KG1 (cell line): ENCODE measurements at regions not wholly inside any gene's neighbourhood (a gene's known extent, or its start where the extent isn't known, plus 50 kb on each side); places are given as distances from the start of the nearest gene placed in this dataset.

Source experiments
- DNase-seq: peaks from one replicate; lab custom pipeline; 2025; lab: John Stamatoyannopoulos, UW

GRCh38 chr2:220120041-220120440 is 492.6 kb downstream of the SLC4A3 start:
- no peak for DNase-seq

GRCh38 chr2:220123751-220124150 is 496.3 kb downstream of the SLC4A3 start:
- DNase-seq: no peak

- no peak for DNase-seq
Observed at GRCh38 chr2:220125551-220125950, 498.1 kb downstream of the SLC4A3 start.

GRCh38 chr2:220127311-220127710 is 499.9 kb downstream of the SLC4A3 start:
- no peak for DNase-seq

GRCh38 chr2:220127876-220128275 is 500.4 kb downstream of the SLC4A3 start:
- DNase-seq: no peak

GRCh38 chr2:220129391-220129790 is 502.0 kb downstream of the SLC4A3 start:
- no peak for DNase-seq

GRCh38 chr2:220134756-220135534 is 507.5 kb downstream of the SLC4A3 start:
- DNase-seq: no peak

GRCh38 chr2:220143336-220143735 is 515.9 kb downstream of the SLC4A3 start:
- DNase-seq: no peak

- DNase-seq: no peak
Observed at GRCh38 chr2:220144411-220144810, 517.0 kb downstream of the SLC4A3 start.

- DNase-seq: no peak
Observed at GRCh38 chr2:220147161-220148038, 520.0 kb downstream of the SLC4A3 start.

- no peak for DNase-seq
Observed at GRCh38 chr2:220148471-220149248, 521.2 kb downstream of the SLC4A3 start.

- no peak for DNase-seq
Observed at GRCh38 chr2:220151341-220151740, 523.9 kb downstream of the SLC4A3 start.

- no peak for DNase-seq
Observed at GRCh38 chr2:220152281-220152935, 525.0 kb downstream of the SLC4A3 start.

GRCh38 chr2:220153118-220153517 is 525.7 kb downstream of the SLC4A3 start:
- no peak for DNase-seq

- no peak for DNase-seq
Observed at GRCh38 chr2:220154304-220154703, 526.9 kb downstream of the SLC4A3 start.

- no peak for DNase-seq
Observed at GRCh38 chr2:220157312-220157711, 529.9 kb downstream of the SLC4A3 start.

- DNase-seq: no peak
Observed at GRCh38 chr2:220159738-220160137, 532.3 kb downstream of the SLC4A3 start.

GRCh38 chr2:220162320-220162719 is 534.9 kb downstream of the SLC4A3 start:
- no peak for DNase-seq

- DNase-seq: no peak
Observed at GRCh38 chr2:220163486-220163885, 536.1 kb downstream of the SLC4A3 start.

- no peak for DNase-seq
Observed at GRCh38 chr2:220165401-220165800, 538.0 kb downstream of the SLC4A3 start.

- no peak for DNase-seq
Observed at GRCh38 chr2:220166616-220167015, 539.2 kb downstream of the SLC4A3 start.

- DNase-seq: no peak
Observed at GRCh38 chr2:220167956-220168355, 540.5 kb downstream of the SLC4A3 start.
